DMS79 treated with DMSO at 0.1 percent for 48 hours (cell line): ENCODE measurements at regions not wholly inside any gene's neighbourhood (a gene's known extent, or its start where the extent isn't known, plus 50 kb on each side); places are given as distances from the start of the nearest gene placed in this dataset.
"Not testable (repeated sequence)": the region's sequence is repeated elsewhere in the genome, so short reads cannot be mapped to it uniquely, and the experiment has no call there.

Experiments used
- DNase-seq: peaks from one replicate; lab custom pipeline; 2025; lab: John Stamatoyannopoulos, UW

- DNase-seq = no peak
Observed at GRCh38 chr1:79775402-79775801, 768.9 kb upstream of the ADGRL4 start.

GRCh38 chr1:79773385-79773784, 766.9 kb upstream of the ADGRL4 start:
- no peak for DNase-seq

- no peak for DNase-seq
Observed at GRCh38 chr1:79762461-79762860, 755.9 kb upstream of the ADGRL4 start.

GRCh38 chr1:79760531-79760930, 754.0 kb upstream of the ADGRL4 start:
- no peak for DNase-seq

DNA sequence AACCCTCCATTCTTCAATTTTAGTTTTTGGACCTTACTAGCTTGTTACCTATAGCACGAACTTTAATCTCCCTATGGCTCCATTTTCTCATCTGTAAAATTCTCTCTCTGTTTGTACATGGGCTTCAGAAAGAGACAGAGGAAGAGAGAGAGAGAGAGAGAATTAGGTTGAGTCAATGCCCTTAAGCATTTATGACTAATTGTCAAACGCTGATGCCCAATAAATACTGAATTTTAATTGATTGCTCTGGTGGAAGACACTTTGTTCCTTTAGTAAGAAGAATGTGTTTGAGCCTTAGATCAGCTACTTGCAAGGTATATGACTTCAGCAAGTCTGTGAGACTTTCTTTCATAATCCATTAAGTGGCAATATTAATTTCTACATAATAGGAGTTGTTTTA, 743.1 kb upstream of the ADGRL4 start:
- no peak for DNase-seq

- no peak for DNase-seq
Observed at GRCh38 chr1:79745929-79746328, 739.4 kb upstream of the ADGRL4 start.

DNA sequence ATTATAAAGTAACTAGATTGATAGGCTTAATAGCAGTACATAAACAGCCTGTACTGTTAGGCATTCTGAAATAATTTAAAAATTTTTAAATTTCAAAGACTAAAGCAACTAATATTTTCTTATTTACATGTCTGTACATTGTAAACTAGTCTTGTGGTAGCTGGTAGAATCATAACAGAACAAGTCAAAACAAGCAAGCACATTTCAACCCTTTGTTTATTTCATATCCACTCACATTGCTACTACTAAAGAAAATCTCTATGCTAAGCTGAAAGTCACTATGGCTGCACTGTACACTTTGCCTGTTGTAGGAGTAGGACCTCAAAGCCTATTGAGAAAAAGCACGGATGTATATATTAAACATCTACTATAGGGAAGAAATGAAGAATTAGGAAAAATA, 738.2 kb upstream of the ADGRL4 start:
- no peak for DNase-seq

DNA sequence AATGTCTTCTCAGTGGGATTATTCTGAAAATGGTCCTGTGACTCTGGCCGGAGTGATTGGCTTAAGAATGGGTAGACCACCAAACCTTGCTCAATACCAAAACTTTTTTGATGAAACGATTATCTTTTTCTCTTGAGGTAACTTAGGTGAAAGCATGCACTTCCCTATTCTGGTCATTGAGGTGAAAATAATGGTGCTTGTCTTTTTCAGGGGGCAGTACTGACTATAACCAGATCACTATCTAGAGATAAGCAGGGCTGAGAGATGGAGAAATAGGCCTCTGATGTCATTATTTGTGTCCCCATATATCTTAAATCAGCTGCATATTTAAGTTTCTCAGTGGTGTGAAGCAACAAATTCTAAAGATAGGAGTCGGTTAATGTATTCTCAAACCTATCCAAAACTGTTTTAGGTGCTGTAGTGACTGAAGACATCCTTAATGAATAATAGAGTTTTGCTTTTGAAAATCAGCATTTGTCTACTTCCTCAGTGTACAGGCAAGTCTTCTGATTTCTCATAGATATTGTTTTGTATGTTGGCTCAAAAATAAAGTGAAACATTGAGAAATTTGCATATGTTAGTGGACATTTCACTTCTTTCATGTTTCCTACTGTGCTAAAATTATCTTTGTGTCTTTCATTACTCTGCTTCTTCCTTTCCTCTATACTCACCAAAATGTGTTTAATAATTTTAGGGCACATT, 735.3 kb upstream of the ADGRL4 start:
- no peak for DNase-seq

DNA sequence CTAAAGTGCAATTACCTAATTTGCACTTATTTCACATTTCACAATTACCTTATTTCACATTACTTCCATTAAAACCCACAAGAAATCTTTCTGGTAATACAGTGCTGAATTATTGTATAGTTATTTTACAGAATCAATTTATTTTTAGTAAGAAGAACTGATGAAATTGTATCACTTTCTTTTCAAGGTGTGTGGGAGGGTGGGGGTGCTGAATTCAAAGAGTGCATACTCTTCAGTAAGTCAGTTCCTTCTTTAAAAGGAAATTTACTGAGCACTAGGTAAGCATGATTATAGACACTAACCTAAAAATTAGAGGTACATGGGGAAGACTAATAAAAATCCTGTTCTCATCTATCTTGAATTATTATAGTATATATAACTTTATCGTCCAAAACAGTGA, 731.6 kb upstream of the ADGRL4 start:
- no peak for DNase-seq

- DNase-seq = no peak
Observed at GRCh38 chr1:79737193-79737592, 730.7 kb upstream of the ADGRL4 start.

DNA sequence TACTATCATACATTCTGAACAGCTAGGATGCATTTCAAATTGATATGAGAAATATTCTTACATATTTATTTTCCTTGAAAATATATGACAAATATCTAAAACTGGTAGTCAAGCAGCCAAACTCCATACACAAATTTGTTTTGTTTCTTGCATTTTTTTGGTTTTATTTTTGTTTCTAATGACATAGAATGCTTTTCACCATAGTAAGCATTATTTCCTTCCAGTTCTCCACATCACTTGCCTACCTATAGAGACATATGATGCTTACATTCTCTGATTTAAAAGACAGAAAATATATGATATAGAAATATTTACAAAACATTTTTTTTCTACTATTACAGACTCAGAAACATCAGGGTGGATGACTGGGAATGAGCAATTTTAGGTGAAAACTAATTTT, 726.4 kb upstream of the ADGRL4 start:
- no peak for DNase-seq

DNA sequence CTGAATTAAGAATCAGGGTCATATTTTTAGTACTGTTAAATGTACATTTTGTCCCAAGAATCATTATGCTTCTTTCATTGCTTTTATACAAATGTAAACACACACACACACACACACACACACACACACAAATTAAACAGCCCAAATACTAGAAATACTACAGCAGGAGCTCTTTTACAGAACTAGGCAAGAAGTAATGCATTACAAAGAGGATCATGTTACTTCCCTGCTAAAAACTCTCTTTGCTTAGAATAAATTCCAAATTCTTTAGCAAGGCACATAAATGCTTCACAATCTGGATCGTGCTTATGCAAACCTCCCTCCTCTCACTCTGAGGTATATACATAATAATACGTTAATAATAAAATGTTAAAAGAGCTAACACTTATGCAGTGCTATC, 720.4 kb upstream of the ADGRL4 start:
- no peak for DNase-seq

DNA sequence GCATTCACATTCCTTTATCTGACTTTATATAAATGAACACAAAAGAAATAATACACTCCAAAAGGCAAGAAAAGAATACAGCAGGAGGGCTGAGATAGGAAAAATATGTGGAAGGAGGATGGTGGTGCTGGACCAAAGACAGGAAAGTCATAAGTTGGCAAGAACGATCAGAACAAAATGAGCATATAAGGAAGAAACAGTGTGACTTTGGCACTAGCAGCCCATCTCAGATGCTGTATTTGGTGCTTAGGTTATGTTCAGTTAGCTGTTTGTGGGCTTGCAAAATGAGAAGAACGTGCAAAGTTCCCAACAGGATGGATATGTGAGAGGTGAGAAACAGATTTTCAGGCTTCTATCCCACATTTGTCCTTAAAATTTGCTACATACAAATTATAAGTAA, 719.8 kb upstream of the ADGRL4 start:
- no peak for DNase-seq

DNA sequence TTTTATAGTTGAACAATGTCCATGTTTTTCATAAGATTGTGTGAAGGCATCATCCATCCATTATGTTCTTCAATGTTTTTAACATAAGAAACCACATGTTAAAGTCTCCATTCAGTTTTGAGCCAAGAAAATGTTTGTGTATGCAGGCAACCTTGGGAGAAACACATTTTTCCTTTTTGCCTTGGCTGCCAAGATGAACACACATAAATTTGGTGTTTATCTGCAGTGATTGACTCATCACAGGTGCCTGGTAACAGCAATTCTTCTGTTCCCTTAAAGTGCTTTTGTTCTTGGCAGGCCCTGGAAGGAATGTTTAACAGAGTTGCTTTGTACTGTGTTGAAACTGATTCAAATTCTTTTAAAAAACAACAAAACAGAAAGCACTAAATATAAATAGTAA, 709.9 kb upstream of the ADGRL4 start:
- no peak for DNase-seq

DNA sequence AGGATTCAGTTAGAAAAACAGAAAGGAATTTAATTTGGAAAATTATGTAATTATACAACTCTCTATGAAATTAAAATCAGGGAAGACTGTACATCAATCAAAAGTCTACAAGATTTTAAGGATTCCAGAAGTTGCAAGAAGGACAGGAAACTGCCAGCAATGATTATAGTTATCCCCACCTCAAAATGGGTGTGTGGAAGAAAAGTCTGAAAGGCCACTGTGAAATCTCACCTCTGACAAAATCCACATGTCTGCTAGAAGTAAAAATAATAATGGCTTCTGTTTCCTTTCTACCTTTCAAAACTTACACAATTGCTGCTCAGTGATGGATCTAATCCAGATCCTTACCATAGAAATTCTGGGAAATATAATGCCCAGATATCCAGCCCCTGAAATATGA, 708.1 kb upstream of the ADGRL4 start:
- DNase-seq = no peak

DNA sequence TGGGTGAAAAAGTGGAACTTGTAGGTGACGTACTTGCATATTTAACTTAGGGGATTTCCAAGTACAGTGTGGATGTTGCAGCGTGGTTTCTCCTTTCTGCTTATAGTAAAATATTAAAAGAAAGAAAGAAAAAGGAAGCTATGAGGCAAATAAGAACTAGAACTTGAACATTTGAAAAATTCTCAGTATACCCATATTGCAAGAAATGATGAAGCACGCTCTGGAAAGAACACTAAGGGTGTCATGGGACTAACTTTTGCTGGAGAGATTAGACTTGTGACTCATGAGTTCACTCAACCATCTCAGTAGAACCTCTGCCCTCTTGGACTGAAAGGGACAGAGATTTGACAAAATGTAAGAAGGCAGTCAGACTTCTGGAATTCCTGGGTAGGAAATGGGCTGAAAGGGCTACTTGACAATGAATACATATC, 704.5 kb upstream of the ADGRL4 start:
- no peak for DNase-seq

DNA sequence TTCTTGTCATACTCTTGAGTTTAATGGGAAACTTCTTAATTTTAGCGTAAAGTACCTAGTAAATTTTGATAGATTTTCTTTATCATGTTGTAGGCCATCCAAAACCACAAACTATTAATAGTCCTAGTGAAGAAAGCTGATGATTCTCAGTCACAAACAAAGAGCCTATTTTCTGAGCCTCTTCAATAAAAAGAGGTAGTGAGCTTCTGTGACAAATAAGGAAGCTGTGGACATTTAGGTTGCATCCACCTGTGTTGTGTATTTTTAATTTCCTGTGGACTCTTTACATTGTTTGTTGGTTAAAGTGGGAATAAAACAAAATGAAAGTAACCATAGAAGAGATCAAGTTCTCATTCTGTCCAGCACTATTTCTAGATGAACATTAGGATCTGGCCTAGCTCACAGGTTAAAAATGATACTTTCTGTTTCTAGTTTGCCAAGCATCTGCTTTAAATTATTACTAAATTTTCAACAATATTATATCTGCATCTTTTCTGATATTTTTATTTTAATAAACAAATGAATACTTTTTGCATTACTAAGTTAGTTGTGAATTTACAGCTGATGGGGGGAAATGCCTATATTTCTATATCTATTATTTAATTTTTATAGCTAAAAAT, 702.2 kb upstream of the ADGRL4 start:
- DNase-seq = no peak

- no peak for DNase-seq
Observed at GRCh38 chr1:79705218-79705617, 698.7 kb upstream of the ADGRL4 start.

- DNase-seq = no peak
Observed at GRCh38 chr1:79704067-79704466, 697.5 kb upstream of the ADGRL4 start.

DNA sequence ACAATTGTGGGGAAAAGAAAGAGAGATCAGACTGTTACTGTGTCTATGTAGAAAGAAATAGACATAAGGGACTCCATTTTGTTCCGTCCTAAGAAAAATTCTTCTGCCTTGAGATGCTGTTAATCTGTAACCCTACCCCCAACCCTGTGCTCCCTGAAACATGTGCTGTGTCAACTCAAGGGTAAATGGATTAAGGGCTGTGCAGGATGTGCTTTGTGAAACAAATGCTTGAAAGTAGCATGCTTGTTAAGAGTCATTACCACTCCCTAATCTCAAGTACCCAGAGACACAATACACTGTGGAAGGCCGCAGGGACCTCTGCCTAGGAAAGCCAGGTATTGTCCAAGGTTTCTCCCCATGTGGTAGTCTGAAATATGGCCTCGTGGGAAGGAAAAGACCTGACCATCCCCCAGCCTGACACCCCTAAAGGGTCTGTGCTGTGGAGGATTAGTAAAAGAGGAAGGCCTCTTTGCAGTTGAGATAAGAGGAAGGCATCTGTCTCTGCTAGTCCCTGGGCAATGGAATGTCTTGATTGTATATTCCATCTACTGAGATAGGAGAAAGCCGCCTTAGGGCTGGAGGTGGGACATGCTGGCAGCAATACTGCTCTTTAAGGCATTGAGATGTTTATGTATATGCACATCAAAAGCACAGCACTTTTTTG, 695.9 kb upstream of the ADGRL4 start:
- not testable (repeated sequence) for DNase-seq

GRCh38 chr1:79695138-79695537, 688.6 kb upstream of the ADGRL4 start:
- DNase-seq = no peak

DNA sequence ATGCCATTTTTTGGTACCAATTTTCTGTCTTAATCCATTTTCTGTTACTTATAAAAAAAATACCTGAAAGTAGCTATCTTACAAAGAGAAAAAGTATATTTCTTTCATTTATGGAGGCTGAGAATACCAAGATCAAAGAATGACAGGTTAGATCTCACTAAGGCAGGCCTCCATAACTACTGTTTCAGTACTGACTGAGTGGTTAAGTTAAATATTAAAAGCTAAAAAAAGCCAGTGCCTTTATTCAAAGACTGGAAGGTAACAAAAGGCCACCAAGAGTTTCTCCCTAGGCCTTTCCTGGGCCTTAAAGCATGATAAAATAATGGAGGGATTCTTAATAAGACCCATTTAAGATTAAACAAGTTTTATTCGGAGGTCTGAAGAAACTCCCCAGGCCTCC, 687.7 kb upstream of the ADGRL4 start:
- DNase-seq = no peak

- DNase-seq = no peak
Observed at GRCh38 chr1:79693441-79694114, 687.0 kb upstream of the ADGRL4 start.
